KMS-11 (cell line): ENCODE measurements at regions not wholly inside any gene's neighbourhood (a gene's known extent, or its start where the extent isn't known, plus 50 kb on each side); places are given as distances from the start of the nearest gene placed in this dataset.

Experiments
- H2AFZ ChIP-seq: fragments of 200-600 bp; sonication (generic); 2 replicates; pipeline ENCODE4 v1.6.1; 2016; ENCODE audit warnings: antibody characterized with exemption, mixed run types, low read depth
- H3K27ac ChIP-seq: fragments of 200-600 bp; sonication (generic); 2 replicates; pipeline ENCODE4 v1.6.1; 2016; ENCODE audit warnings: mild to moderate bottlenecking, mixed run types
- H3K27me3 ChIP-seq: fragments of 200-600 bp; sonication (generic); 2 replicates; pipeline ENCODE4 v1.6.1; 2017; ENCODE audit warnings: mild to moderate bottlenecking, low read depth, mixed run types, moderate library complexity; ENCODE audit not compliant: insufficient read depth
- H3K36me3 ChIP-seq: fragments of 200-600 bp; sonication (generic); 2 replicates; pipeline ENCODE4 v1.6.1; 2017; ENCODE audit warnings: mild to moderate bottlenecking, mixed run types; ENCODE audit not compliant: insufficient read depth
- H3K4me1 ChIP-seq: fragments of 200-600 bp; sonication (generic); 2 replicates; pipeline ENCODE4 v1.6.1; 2016; ENCODE audit warnings: mild to moderate bottlenecking, low read depth, mixed run types; ENCODE audit not compliant: poor library complexity, severe bottlenecking
- H3K4me2 ChIP-seq: fragments of 200-600 bp; sonication (generic); 2 replicates; pipeline ENCODE4 v1.7.0; 2016; ENCODE audit warnings: mild to moderate bottlenecking, mixed run types
- H3K4me3 ChIP-seq: fragments of 200-600 bp; sonication (generic); IDR thresholded peaks from 2 replicates; pipeline ENCODE4 v1.6.1; 2017; ENCODE audit warnings: low read depth, low read length, mixed read lengths; ENCODE audit not compliant: insufficient read depth
- H3K79me2 ChIP-seq: fragments of 200-600 bp; sonication (generic); 2 replicates; pipeline ENCODE4 v1.6.1; 2016; ENCODE audit warnings: low read depth, mixed run types; ENCODE audit not compliant: insufficient read depth
- H3K9ac ChIP-seq: fragments of 200-600 bp; sonication (generic); 2 replicates; pipeline ENCODE4 v1.6.1; 2016; ENCODE audit warnings: mild to moderate bottlenecking, mixed run types
- H4K20me1 ChIP-seq: fragments of 200-600 bp; sonication (generic); 2 replicates; pipeline ENCODE4 v1.6.1; 2016; ENCODE audit warnings: mild to moderate bottlenecking, mixed run types; ENCODE audit not compliant: insufficient read depth
- TF ChIP-seq, protein P1 (sequence below): fragments of 200-600 bp; sonication (generic); conservative IDR thresholded peaks from 2 replicates; pipeline ENCODE4 v1.6.1; 2017; ENCODE audit warnings: low read depth, mild to moderate bottlenecking, antibody characterized with exemption, low read length, moderate library complexity, mixed read lengths

DNA sequence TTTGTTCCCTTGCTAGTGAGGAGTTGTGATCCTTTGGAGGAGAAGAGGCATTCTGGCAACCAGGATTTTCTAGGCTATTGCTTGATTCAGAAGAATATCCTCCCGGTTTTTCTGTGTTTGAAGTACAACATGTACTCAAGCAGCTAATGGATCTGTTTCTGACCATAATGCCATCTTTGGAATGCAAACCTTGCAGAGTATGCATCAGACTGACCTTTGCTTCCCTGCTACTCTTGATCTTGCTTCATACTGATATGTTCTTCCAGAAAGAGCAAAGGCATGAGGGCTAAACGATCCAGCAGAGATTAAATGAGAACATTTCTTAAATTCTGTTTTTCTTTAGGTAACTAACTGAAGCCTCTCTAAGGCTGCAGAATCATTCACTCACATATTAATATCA lies 265.4 kb upstream of the SLC7A11 start:
- H3K79me2 ChIP-seq: no peaks in the 10 kb centered on the region
- no peaks in the 10 kb centered on the region for H3K27me3 ChIP-seq
- H3K4me2 ChIP-seq: no peak overlapping the region
- H4K20me1 ChIP-seq: no peaks in the 10 kb centered on the region
- no peak overlapping the region for H2AFZ ChIP-seq
- TF ChIP-seq, protein P1, sequence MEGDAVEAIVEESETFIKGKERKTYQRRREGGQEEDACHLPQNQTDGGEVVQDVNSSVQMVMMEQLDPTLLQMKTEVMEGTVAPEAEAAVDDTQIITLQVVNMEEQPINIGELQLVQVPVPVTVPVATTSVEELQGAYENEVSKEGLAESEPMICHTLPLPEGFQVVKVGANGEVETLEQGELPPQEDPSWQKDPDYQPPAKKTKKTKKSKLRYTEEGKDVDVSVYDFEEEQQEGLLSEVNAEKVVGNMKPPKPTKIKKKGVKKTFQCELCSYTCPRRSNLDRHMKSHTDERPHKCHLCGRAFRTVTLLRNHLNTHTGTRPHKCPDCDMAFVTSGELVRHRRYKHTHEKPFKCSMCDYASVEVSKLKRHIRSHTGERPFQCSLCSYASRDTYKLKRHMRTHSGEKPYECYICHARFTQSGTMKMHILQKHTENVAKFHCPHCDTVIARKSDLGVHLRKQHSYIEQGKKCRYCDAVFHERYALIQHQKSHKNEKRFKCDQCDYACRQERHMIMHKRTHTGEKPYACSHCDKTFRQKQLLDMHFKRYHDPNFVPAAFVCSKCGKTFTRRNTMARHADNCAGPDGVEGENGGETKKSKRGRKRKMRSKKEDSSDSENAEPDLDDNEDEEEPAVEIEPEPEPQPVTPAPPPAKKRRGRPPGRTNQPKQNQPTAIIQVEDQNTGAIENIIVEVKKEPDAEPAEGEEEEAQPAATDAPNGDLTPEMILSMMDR: no peak
- no peak overlapping the region for H3K27ac ChIP-seq
- no peaks in the 10 kb centered on the region for H3K36me3 ChIP-seq
- no peak overlapping the region for H3K9ac ChIP-seq
- H3K4me3 ChIP-seq: no peak overlapping the region
- no peaks in the 10 kb centered on the region for H3K4me1 ChIP-seq

DNA sequence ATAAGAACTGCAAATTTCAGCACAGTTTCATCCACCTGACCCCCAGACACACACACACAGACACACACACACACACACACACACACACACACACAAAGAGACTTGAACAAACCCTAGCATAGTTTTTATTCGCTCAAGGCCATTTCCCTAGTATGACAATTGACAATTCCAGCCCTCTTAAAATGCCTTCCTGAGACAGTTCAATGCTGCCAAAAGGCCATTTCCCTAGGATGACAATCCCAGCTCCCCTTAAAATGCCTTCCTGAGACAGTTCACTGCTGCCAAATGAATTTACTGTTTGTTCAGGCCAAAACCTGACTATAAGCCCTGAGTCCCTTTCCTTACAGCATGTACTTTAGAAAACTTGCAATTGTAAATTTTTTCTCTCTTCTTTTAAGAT lies 259.5 kb upstream of the SLC7A11 start:
- Histone ChIP-seq H3K36me3 (no peaks in the 10 kb centered on the region), H2AFZ (no peak overlapping the region), H3K9ac (no peak overlapping the region), H3K4me1 (no peaks in the 10 kb centered on the region), H3K27ac (no peak overlapping the region), H3K79me2 (no peaks in the 10 kb centered on the region), H3K27me3 (no peaks in the 10 kb centered on the region), H3K4me2 (no peak overlapping the region), H4K20me1 (no peaks in the 10 kb centered on the region), H3K4me3 (no peak overlapping the region)
- TF ChIP-seq, protein P1: no peak

DNA sequence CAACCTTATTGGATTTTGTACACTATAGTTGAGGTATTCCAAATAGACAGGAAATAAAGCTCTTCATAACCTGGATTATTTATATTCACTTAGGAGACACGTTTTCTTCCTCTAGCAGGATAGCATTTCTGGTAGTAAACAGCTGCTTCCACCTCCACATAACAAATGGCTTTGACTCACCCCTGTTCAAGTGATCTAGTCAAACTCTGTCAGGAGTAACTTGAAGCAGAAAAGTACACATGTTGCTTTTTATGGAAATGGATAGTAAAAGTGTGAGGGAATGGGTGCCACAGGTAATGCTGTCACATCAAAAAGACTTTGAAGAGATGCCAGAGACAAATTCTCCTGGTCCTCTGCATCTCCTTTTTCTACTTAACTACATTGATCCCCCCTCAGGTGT lies 258.7 kb upstream of the SLC7A11 start:
- Histone ChIP-seq H2AFZ (no peak overlapping the region), H3K4me2 (no peak overlapping the region), H3K9ac (no peak overlapping the region), H3K36me3 (no peaks in the 10 kb centered on the region), H3K27me3 (no peaks in the 10 kb centered on the region), H3K79me2 (no peaks in the 10 kb centered on the region), H3K4me3 (no peak overlapping the region), H3K27ac (no peak overlapping the region), H3K4me1 (no peaks in the 10 kb centered on the region), H4K20me1 (no peaks in the 10 kb centered on the region)
- TF ChIP-seq, protein P1: no peak

DNA sequence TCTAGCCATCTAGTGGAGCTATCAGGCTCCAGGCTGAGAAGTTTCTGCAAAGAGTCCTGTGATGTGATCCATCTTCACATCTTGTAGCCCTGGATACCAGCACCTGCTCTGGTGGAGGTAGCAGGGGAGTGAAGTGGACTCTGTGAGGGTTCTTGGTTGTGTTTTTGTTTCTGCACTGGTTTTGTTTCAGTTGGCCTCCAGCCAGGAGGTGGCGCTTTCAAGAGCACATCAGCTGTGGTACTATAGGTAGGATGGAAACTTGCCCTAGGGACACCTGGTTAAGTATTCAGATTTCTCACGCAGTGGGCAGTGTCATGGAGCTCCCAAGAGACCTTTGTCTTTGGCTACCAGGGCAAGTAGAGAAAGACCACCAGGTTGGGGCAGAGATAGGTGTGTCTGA lies 257.5 kb upstream of the SLC7A11 start:
- H3K4me3 ChIP-seq: no peak overlapping the region
- H3K79me2 ChIP-seq: no peaks in the 10 kb centered on the region
- TF ChIP-seq, protein P1: no peak
- H3K4me1 ChIP-seq: no peaks in the 10 kb centered on the region
- no peaks in the 10 kb centered on the region for H3K36me3 ChIP-seq
- H2AFZ ChIP-seq: no peak overlapping the region
- no peaks in the 10 kb centered on the region for H4K20me1 ChIP-seq
- no peaks in the 10 kb centered on the region for H3K27me3 ChIP-seq
- H3K27ac ChIP-seq: no peak overlapping the region
- no peak overlapping the region for H3K9ac ChIP-seq
- no peak overlapping the region for H3K4me2 ChIP-seq

DNA sequence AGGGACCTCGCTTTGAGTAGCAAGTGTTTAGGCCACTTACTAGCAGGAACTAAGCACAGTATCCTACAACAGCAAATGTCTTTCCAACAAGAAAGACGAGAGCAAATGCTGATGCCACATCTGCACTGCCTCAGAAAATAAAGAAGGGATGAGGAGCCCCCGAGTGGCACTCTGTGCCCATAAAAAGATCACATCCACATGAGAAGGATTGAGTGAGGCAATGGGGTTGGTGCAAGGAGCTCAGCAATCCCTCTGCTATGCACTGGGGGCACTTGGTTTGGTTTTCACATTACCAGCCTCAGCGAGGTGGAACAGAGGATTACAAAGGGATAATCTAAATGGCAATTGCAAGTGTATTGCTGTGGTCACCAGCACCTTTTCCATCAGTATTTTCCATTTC lies 252.8 kb upstream of the SLC7A11 start:
- Histone ChIP-seq H4K20me1 (no peaks in the 10 kb centered on the region), H3K79me2 (no peaks in the 10 kb centered on the region), H3K4me2 (no peak overlapping the region), H3K4me1 (no peaks in the 10 kb centered on the region), H3K4me3 (no peak overlapping the region), H3K27ac (no peak overlapping the region), H2AFZ (no peak overlapping the region), H3K27me3 (no peaks in the 10 kb centered on the region), H3K9ac (no peak overlapping the region), H3K36me3 (no peaks in the 10 kb centered on the region)
- TF ChIP-seq, protein P1: no peak
